ENCODE measurements at regions not wholly inside any gene's neighbourhood (a gene's known extent, or its start where the extent isn't known, plus 50 kb on each side); places are given as distances from the start of the nearest gene placed in this dataset.

GRCh38 chr22:25351631-25352293 lies 132.3 kb downstream of the CRYBB2 start:
- no peak overlapping the region for H3K4me3 ChIP-seq (ENCODE audit: extremely low read depth in 1 of 4, insufficient read depth in 2 of 4, low read depth in 3 of 4, low read length in 4 of 4)
- H2BK120ac ChIP-seq (replicated peaks; ENCODE audit: low read depth, low read length): no peak overlapping the region
- no peak overlapping the region for H3K4me2 ChIP-seq (ENCODE audit: insufficient read depth in 1 of 2, low read depth in 2 of 2, low read length in 2 of 2)
- no peak overlapping the region for H2AK5ac ChIP-seq (ENCODE audit: low read depth, low read length)
- H3K18ac ChIP-seq (ENCODE audit: extremely low read depth, low read length): no peak overlapping the region
- no peak overlapping the region for H3K9ac ChIP-seq (replicated peaks in 1 of 4; ENCODE audit: extremely low read depth in 1 of 4, low read depth in 3 of 4, low read length in 3 of 4)
- peaks cover 0 to 31% (median 10%) of the 10 kb centered on the region in 4 experiments; a peak in 6 of 8 replicates for H3K36me3 ChIP-seq (ENCODE audit: control insufficient read depth in 2 of 4, insufficient read depth in 4 of 4, low read length in 3 of 4)
- no peak overlapping the region for H3K27ac ChIP-seq (ENCODE audit: low read depth, low read length)
- no peak overlapping the region for H2AFZ ChIP-seq (ENCODE audit: low read length)
- FAIRE-seq (no peak), DNase-seq (ENCODE audit: low read depth in 1 of 2, low spot score in 2 of 2) (no peak)
- no peak overlapping the region for H2BK20ac ChIP-seq (ENCODE audit: low read length)
- no peak overlapping the region; the same call in 1 of the 2 replicates for H4K8ac ChIP-seq (ENCODE audit: extremely low read depth, insufficient read depth, low read length)
- no peaks in the 10 kb centered on the region for H3K79me2 ChIP-seq (ENCODE audit: control insufficient read depth in 1 of 2, insufficient read depth in 2 of 2, low read length in 2 of 2)
- WGBS, 2 experiments (ENCODE audit: extremely low coverage in 1 of 2, insufficient coverage in 1 of 2, insufficient read length in 1 of 2, insufficient replicate concordance in 2 of 2, low coverage in 1 of 2, low lambda C conversion rate in 2 of 2, missing lambda C conversion rate in 1 of 2): 93% methylated on average over 18 of the region's 18 CpGs; no CpG with 5 or more reads in 1 of the 2 experiments
- no peaks in the 10 kb centered on the region for H3K23me2 ChIP-seq (ENCODE audit: low read depth, low read length)
- no peak overlapping the region for H4K5ac ChIP-seq (ENCODE audit: insufficient read length, low read depth, low read length)
- H3K27me3 ChIP-seq (replicated peaks in 1 of 4; ENCODE audit: control insufficient read depth in 3 of 4, extremely low read depth in 1 of 4, insufficient read depth in 3 of 4, low read length in 3 of 4): no peaks in the 10 kb centered on the region
- H3K79me1 ChIP-seq (ENCODE audit: low read depth, low read length): no peaks in the 10 kb centered on the region
- no peak overlapping the region for H4K91ac ChIP-seq (replicated peaks; ENCODE audit: insufficient read length, low read length)
- H3K56ac ChIP-seq (replicated peaks; ENCODE audit: insufficient read length, low read depth, low read length): no peak overlapping the region
- H4K20me1 ChIP-seq (replicated peaks in 1 of 2; ENCODE audit: control insufficient read depth in 1 of 2, insufficient read depth in 2 of 2, low read length in 2 of 2): no peaks in the 10 kb centered on the region
- CTCF ChIA-PET (ENCODE audit: partially characterized antibody): interaction anchor here (0.9 to 2.7 kb wide), 7 partner anchors 10 to 114 kb away, joined by 3 to 13 read pairs (median 4); no protein-coding TSS in a partner anchor
- no peak overlapping the region for H3K4ac ChIP-seq (replicated peaks; ENCODE audit: insufficient read length, low read depth, low read length)
- POLR2A ChIA-PET (ENCODE audit: partially characterized antibody): no interaction called here
- H2BK5ac ChIP-seq (ENCODE audit: low read depth, low read length): no peak overlapping the region; the same call in 1 of the 2 replicates
- H3K9me3 ChIP-seq (ENCODE audit: insufficient read depth in 2 of 2, low read depth in 1 of 2, low read length in 1 of 2): peaks cover 3 to 15% of the 10 kb centered on the region in 2 experiments; a peak in 2 of 4 replicates
- H2BK15ac ChIP-seq (ENCODE audit: low read length): no peak overlapping the region
- no peaks in the 10 kb centered on the region for H3K4me1 ChIP-seq (replicated peaks in 1 of 4; ENCODE audit: control insufficient read depth in 3 of 4, insufficient read depth in 4 of 4, low read length in 3 of 4)
- no peak overlapping the region for H2BK12ac ChIP-seq (ENCODE audit: low read depth, low read length)
- no peak overlapping the region for H3K14ac ChIP-seq (ENCODE audit: insufficient read length)
- H3K23ac ChIP-seq (ENCODE audit: insufficient read length): no peak overlapping the region
- TF ChIP-seq BACH1 (IDR thresholded peaks at IDR 0.05; ENCODE audit: low read length) (no peak), EGR1 (IDR thresholded peaks at IDR 0.05; ENCODE audit: borderline replicate concordance, low read depth, low read length) (no peak), FOSL1 (IDR thresholded peaks at IDR 0.05; ENCODE audit: insufficient read depth, low read depth, low read length) (no peak), BRCA1 (IDR thresholded peaks at IDR 0.05; ENCODE audit: low read depth, low read length) (no peak), BCL11A (IDR thresholded peaks at IDR 0.05; ENCODE audit: low read depth in 2 of 2, low read length in 2 of 2) (no peak), SIRT6 (IDR thresholded peaks at IDR 0.05; ENCODE audit: low read length) (no peak), HDAC2 (IDR thresholded peaks at IDR 0.05; ENCODE audit: borderline replicate concordance in 1 of 2, low read depth in 2 of 2, low read length in 2 of 2) (no peak), EZH2 (IDR thresholded peaks at IDR 0.05; ENCODE audit: low read depth, low read length, severe bottlenecking) (no peak), SP2 (IDR thresholded peaks at IDR 0.05; ENCODE audit: low read length) (no peak), TEAD4 (IDR thresholded peaks at IDR 0.05; ENCODE audit: low read depth, low read length) (no peak), CBX8 (IDR thresholded peaks at IDR 0.05; ENCODE audit: borderline replicate concordance, low read depth, low read length) (no peak), RFX5 (IDR thresholded peaks at IDR 0.05; ENCODE audit: borderline replicate concordance, low read depth, low read length) (no peak), TBP (IDR thresholded peaks at IDR 0.05; ENCODE audit: low read depth, low read length) (no peak), EP300 (IDR thresholded peaks at IDR 0.05; ENCODE audit: borderline replicate concordance in 1 of 2, low read depth in 2 of 2, low read length in 2 of 2) (no peak)

Data from H1 (cell line).